SHP77 (cell line): ENCODE measurements at regions not wholly inside any gene's neighbourhood (a gene's known extent, or its start where the extent isn't known, plus 50 kb on each side); places are given as distances from the start of the nearest gene placed in this dataset.
A peak's percentile ranks its signal among the peaks of the same experiment; 100 is the strongest.

Experiments used
- DNase-seq, 2 experiments: peaks; one replicate each; lab custom pipeline; 2025; lab: John Stamatoyannopoulos, UW

GRCh38 chr2:121018136-121019061 is 266.6 kb downstream of the TFCP2L1 start:
- no peak for DNase-seq

GRCh38 chr2:121019071-121019470 is 265.9 kb downstream of the TFCP2L1 start:
- no peak for DNase-seq

GRCh38 chr2:121019756-121020155 is 265.2 kb downstream of the TFCP2L1 start:
- DNase-seq, result no peak

- DNase-seq, result no peak
These were observed 263.3 kb downstream of the TFCP2L1 start for GRCh38 chr2:121021685-121022084.

- DNase-seq, result no peak
These were observed 256.4 kb downstream of the TFCP2L1 start for GRCh38 chr2:121028577-121028976.

- DNase-seq, result no peak
These were observed 254.5 kb downstream of the TFCP2L1 start for GRCh38 chr2:121030523-121030922.

- DNase-seq, result no peak
These were observed 253.2 kb downstream of the TFCP2L1 start for GRCh38 chr2:121031568-121032340.

GRCh38 chr2:121033461-121033996 is 251.5 kb downstream of the TFCP2L1 start:
- DNase-seq, result no peak

GRCh38 chr2:121034551-121034950 is 250.5 kb downstream of the TFCP2L1 start:
- no peak for DNase-seq

GRCh38 chr2:121036226-121036692 is 248.7 kb downstream of the TFCP2L1 start:
- peak; percentile 91 for DNase-seq

- no peak for DNase-seq
These were observed 247.5 kb downstream of the TFCP2L1 start for GRCh38 chr2:121037480-121037879.

- DNase-seq, result no peak
These were observed 247.0 kb downstream of the TFCP2L1 start for GRCh38 chr2:121038031-121038430.

GRCh38 chr2:121038431-121038830 is 246.6 kb downstream of the TFCP2L1 start:
- no peak for DNase-seq

GRCh38 chr2:121038891-121039616 is 245.9 kb downstream of the TFCP2L1 start:
- DNase-seq, result peak; percentile 45 to 61

GRCh38 chr2:121039679-121040078 is 245.3 kb downstream of the TFCP2L1 start:
- DNase-seq, result no peak

- no peak for DNase-seq
These were observed 243.5 kb downstream of the TFCP2L1 start for GRCh38 chr2:121041516-121041915.

GRCh38 chr2:121043061-121043826 is 241.8 kb downstream of the TFCP2L1 start:
- no peak for DNase-seq

GRCh38 chr2:121043827-121044222 is 241.2 kb downstream of the TFCP2L1 start:
- no peak for DNase-seq

GRCh38 chr2:121044412-121044811 is 240.6 kb downstream of the TFCP2L1 start:
- DNase-seq, result no peak

- DNase-seq, result no peak
These were observed 239.8 kb downstream of the TFCP2L1 start for GRCh38 chr2:121045245-121045644.

GRCh38 chr2:121046335-121046734 is 238.7 kb downstream of the TFCP2L1 start:
- DNase-seq, result no peak
